Endothelial cell of umbilical vein (primary cell): ENCODE measurements at regions not wholly inside any gene's neighbourhood (a gene's known extent, or its start where the extent isn't known, plus 50 kb on each side); places are given as distances from the start of the nearest gene placed in this dataset.

Experiments
- BruUV-seq: library from RNA; stranded (reverse); fragments of 400-500 nt; replicated peaks from 2 replicates; lab custom pipeline; 2021; lab: Mats Ljungman, UMichigan
- CTCF ChIA-PET: fragments of 300-600, 350-600 bp; sonication (Branson Sonifier 250); formaldehyde crosslinking; loops from one replicate; lab custom pipeline; 2021; ENCODE audit warnings: antibody characterized with exemption, inconsistent platforms; lab: Charles Lee
- POLR2A ChIA-PET: fragments of 300-600, 350-600 bp; sonication (Branson Sonifier 250); formaldehyde crosslinking; loops from one replicate; lab custom pipeline; 2021; ENCODE audit warnings: antibody characterized with exemption, inconsistent platforms; lab: Charles Lee
- DNase-seq: peaks from one replicate; pipeline ENCODE4 v3.0.0-alpha.2; 2011; ENCODE audit warnings: low read depth, low spot score
- FAIRE-seq: peaks from 2 replicates; lab custom pipeline; 2011; peaks lifted over from hg19 to GRCh38; lab: Jason Lieb, UNC
- H2AFZ ChIP-seq: 2 replicates; pipeline ENCODE4 v1.6.0; 2012; ENCODE audit warnings: low read depth, low read length, control low read depth, inconsistent platforms
- H3K27ac ChIP-seq: 2 replicates; pipeline ENCODE4 v1.5.1; 2011; ENCODE audit warnings: low read depth, mild to moderate bottlenecking, control low read depth, low read length, moderate library complexity; ENCODE audit not compliant: insufficient read depth
- H3K27me3 ChIP-seq, 2 experiments: 2 replicates each; pipeline versions ENCODE4 v1.6.0 to v1.6.1; 2011; ENCODE audit warnings: low read length in 2 of 2, mixed read lengths in 1 of 2; ENCODE audit not compliant: control insufficient read depth in 2 of 2, insufficient read depth in 2 of 2
- H3K36me3 ChIP-seq, 2 experiments: 2 replicates in 1 of 2; 3 replicates in 1 of 2; pipeline ENCODE4 v1.5.1; 2011; ENCODE audit warnings: low read length in 2 of 2, mild to moderate bottlenecking in 1 of 2, moderate library complexity in 1 of 2; ENCODE audit not compliant: control insufficient read depth in 2 of 2, insufficient read depth in 2 of 2; ENCODE audit errors: extremely low read depth in 1 of 2
- H3K4me1 ChIP-seq: 3 replicates; pipeline ENCODE4 v1.5.1; 2011; ENCODE audit warnings: mild to moderate bottlenecking, low read length; ENCODE audit not compliant: control insufficient read depth, insufficient read depth; ENCODE audit errors: extremely low read depth
- H3K4me2 ChIP-seq: 2 replicates; pipeline ENCODE4 v1.6.1; 2011; ENCODE audit warnings: low read length, control low read depth, mixed read lengths; ENCODE audit not compliant: insufficient read depth
- H3K4me3 ChIP-seq, 3 experiments: fragments of 200-600 bp in 1 of 3; sonication (generic), shearing (Covaris generic) in 1 of 3; replicated peaks in 1 of 3; 2 replicates each; pipeline ENCODE4 v1.5.1; 2011 to 2016; ENCODE audit warnings: control low read depth in 3 of 3, low read length in 3 of 3, mild to moderate bottlenecking in 2 of 3, inconsistent platforms in 1 of 3, low read depth in 1 of 3, moderate library complexity in 1 of 3; ENCODE audit not compliant: insufficient read depth in 1 of 3
- H3K79me2 ChIP-seq: 2 replicates; pipeline ENCODE4 v1.6.0; 2012; ENCODE audit warnings: low read length, inconsistent platforms; ENCODE audit not compliant: control insufficient read depth, insufficient read depth
- H3K9ac ChIP-seq: replicated peaks from 2 replicates; pipeline ENCODE3; 2011; ENCODE audit warnings: low read length, control low read depth; ENCODE audit not compliant: insufficient read depth; ENCODE audit errors: extremely low read depth
- H3K9me1 ChIP-seq: replicated peaks from 3 replicates; pipeline ENCODE4 v1.6.0; 2011; ENCODE audit warnings: mild to moderate bottlenecking, low read length; ENCODE audit not compliant: control insufficient read depth, insufficient read depth; ENCODE audit errors: extremely low read depth
- H3K9me3 ChIP-seq: replicated peaks from 2 replicates; pipeline ENCODE4 v1.5.1; 2012; ENCODE audit warnings: low read length, inconsistent platforms; ENCODE audit not compliant: control insufficient read depth, insufficient read depth
- H4K20me1 ChIP-seq: replicated peaks from 2 replicates; pipeline ENCODE3; 2011; ENCODE audit warnings: mild to moderate bottlenecking, low read length; ENCODE audit not compliant: control insufficient read depth, insufficient read depth; ENCODE audit errors: extremely low read depth
- CTCF ChIP-seq, 2 donors: IDR thresholded peaks; 1 replicate in 1 of 2; 2 replicates in 1 of 2; pipeline ENCODE4 v1.5.1; 2011; ENCODE audit warnings: low read length in 2 of 2, mild to moderate bottlenecking in 2 of 2, moderate library complexity in 2 of 2, control low read depth in 1 of 2, inconsistent platforms in 1 of 2, low read depth in 1 of 2; ENCODE audit not compliant: insufficient read depth in 1 of 2; ENCODE audit errors: extremely low read depth in 1 of 2
- EZH2 ChIP-seq: IDR thresholded peaks from 2 replicates; pipeline ENCODE4 v1.6.1; 2012; ENCODE audit warnings: borderline replicate concordance, low read depth, mild to moderate bottlenecking, moderate library complexity, low read length, inconsistent platforms; ENCODE audit not compliant: severe bottlenecking
- FOS ChIP-seq: IDR thresholded peaks from 2 replicates; pipeline ENCODE4 v1.6.1; 2011; ENCODE audit warnings: mild to moderate bottlenecking, low read length, moderate library complexity, borderline replicate concordance; ENCODE audit not compliant: insufficient read depth
- GATA2 ChIP-seq: IDR thresholded peaks from 2 replicates; pipeline ENCODE4 v1.7.0; 2011; ENCODE audit warnings: low read depth, mild to moderate bottlenecking, moderate library complexity, mixed read lengths, low read length; ENCODE audit not compliant: insufficient read length, insufficient read depth
- JUN ChIP-seq: IDR thresholded peaks from 2 replicates; pipeline ENCODE4 v1.6.1; 2011; ENCODE audit warnings: borderline replicate concordance, low read depth; ENCODE audit not compliant: insufficient read length, insufficient read depth
- MAX ChIP-seq: IDR thresholded peaks from 2 replicates; pipeline ENCODE4 v1.6.1; 2011; ENCODE audit not compliant: insufficient read depth, insufficient read length
- MYC ChIP-seq: IDR thresholded peaks from one replicate; pipeline ENCODE4 v1.6.1; 2011; ENCODE audit warnings: mild to moderate bottlenecking, low read depth, low read length
- POLR2A ChIP-seq: IDR thresholded peaks from 2 replicates; pipeline ENCODE4 v1.6.1; 2012; ENCODE audit warnings: low read depth, mild to moderate bottlenecking, control low read depth, low read length
- POLR2AphosphoS5 ChIP-seq: IDR thresholded peaks from 2 replicates; pipeline ENCODE4 v1.6.1; 2012; ENCODE audit warnings: low read depth, mild to moderate bottlenecking, control low read depth, low read length, moderate library complexity; ENCODE audit not compliant: insufficient read depth
- dilution Hi-C: fragments of 300-500 bp; cut with MboI; formaldehyde crosslinking; loops from one replicate; pipeline ENCODE4 v1.15.0; 2019; ENCODE audit warnings: low sequenced_read_pairs; ENCODE audit not compliant: extremely low pct_ligation_motif_present
- intact Hi-C: fragments of 100-400 bp; cut with micrococcal nuclease; formaldehyde crosslinking; loops from one replicate; pipeline ENCODE4 v1.10.0; 2022

- no peaks in the 10 kb centered on the region for H3K36me3 ChIP-seq
- no peaks in the 10 kb centered on the region for H3K27me3 ChIP-seq
- H2AFZ ChIP-seq, result no peak overlapping the region
- intact Hi-C loops (no loop called here), dilution Hi-C loops (no loop called here)
- H3K4me1 ChIP-seq, result no peaks in the 10 kb centered on the region
- FAIRE-seq (no peak), DNase-seq (no peak)
- H3K4me3 ChIP-seq, result no peak overlapping the region
- TF ChIP-seq GATA2 (no peak), FOS (no peak)
- no peaks in the 10 kb centered on the region for H3K9me1 ChIP-seq
- H3K9me3 ChIP-seq, result no peaks in the 10 kb centered on the region
- H3K4me2 ChIP-seq, result no peak overlapping the region
- H3K9ac ChIP-seq, result no peak overlapping the region
- no peak overlapping the region for H3K27ac ChIP-seq
- no peaks in the 10 kb centered on the region for H3K79me2 ChIP-seq
- ChIA-PET POLR2A (no interaction called here), CTCF (no interaction called here)
- H4K20me1 ChIP-seq, result no peaks in the 10 kb centered on the region
- no TSS peak for BruUV-seq
These were observed 1007.0 kb upstream of the LRFN5 start for GRCh38 chr14:40599725-40600124.

DNA sequence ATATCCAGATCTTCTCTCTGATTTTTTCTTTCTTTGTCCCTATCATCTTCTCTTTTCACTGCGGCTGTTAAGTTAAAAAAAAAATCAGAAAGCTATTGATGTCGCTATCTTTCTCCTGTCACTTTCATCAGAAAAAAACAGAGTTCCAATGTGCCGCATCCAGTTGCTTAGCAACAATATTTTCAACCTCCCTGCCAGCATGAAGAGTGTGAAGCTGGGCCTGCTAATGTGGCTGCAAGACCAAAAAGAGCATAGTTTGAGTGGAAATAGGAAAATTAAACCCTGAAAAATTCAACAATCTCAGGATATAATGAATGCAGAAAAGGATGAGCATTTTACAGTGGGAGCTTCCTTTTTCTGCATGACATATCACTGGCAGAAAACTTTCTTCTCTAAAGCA, 1025.4 kb upstream of the LRFN5 start:
- ChIA-PET CTCF (no interaction called here), POLR2A (no interaction called here)
- Histone ChIP-seq H3K79me2 (no peaks in the 10 kb centered on the region), H3K9me3 (no peaks in the 10 kb centered on the region), H3K9me1 (no peaks in the 10 kb centered on the region), H3K4me1 (no peaks in the 10 kb centered on the region), H3K36me3 (no peaks in the 10 kb centered on the region), H2AFZ (no peak overlapping the region), H4K20me1 (no peaks in the 10 kb centered on the region), H3K27ac (no peak overlapping the region), H3K9ac (no peak overlapping the region), H3K4me2 (no peak overlapping the region), H3K4me3 (no peak overlapping the region), H3K27me3 (no peaks in the 10 kb centered on the region)
- intact Hi-C loops (no loop called here), dilution Hi-C loops (no loop called here)
- no peak for DNase-seq
- no peak for FAIRE-seq
- no peak for TF ChIP-seq POLR2A
- TF ChIP-seq MAX, result no peak
- no peak for TF ChIP-seq FOS
- TF ChIP-seq GATA2, result no peak
- no peak for TF ChIP-seq CTCF (IDR thresholded peaks at IDR 0.05; ENCODE audit: extremely low read depth in 1 of 2, insufficient read depth in 1 of 2, low read depth in 1 of 2, low read length in 2 of 2)
- no peak for TF ChIP-seq JUN
- TF ChIP-seq EZH2, result no peak
- TF ChIP-seq POLR2AphosphoS5, result no peak
- TF ChIP-seq MYC, result no peak
- no TSS peak for BruUV-seq
